ENCODE measurements at regions not wholly inside any gene's neighbourhood (a gene's known extent, or its start where the extent isn't known, plus 50 kb on each side); places are given as distances from the start of the nearest gene placed in this dataset.

GRCh38 chr1:5516756-5517155, 475.5 kb downstream of the NPHP4 start (continued):
- TF ChIP-seq, protein P1, sequence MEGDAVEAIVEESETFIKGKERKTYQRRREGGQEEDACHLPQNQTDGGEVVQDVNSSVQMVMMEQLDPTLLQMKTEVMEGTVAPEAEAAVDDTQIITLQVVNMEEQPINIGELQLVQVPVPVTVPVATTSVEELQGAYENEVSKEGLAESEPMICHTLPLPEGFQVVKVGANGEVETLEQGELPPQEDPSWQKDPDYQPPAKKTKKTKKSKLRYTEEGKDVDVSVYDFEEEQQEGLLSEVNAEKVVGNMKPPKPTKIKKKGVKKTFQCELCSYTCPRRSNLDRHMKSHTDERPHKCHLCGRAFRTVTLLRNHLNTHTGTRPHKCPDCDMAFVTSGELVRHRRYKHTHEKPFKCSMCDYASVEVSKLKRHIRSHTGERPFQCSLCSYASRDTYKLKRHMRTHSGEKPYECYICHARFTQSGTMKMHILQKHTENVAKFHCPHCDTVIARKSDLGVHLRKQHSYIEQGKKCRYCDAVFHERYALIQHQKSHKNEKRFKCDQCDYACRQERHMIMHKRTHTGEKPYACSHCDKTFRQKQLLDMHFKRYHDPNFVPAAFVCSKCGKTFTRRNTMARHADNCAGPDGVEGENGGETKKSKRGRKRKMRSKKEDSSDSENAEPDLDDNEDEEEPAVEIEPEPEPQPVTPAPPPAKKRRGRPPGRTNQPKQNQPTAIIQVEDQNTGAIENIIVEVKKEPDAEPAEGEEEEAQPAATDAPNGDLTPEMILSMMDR (conservative IDR thresholded peaks at IDR 0.05; ENCODE audit: low read depth in 2 of 2) = no peak

DNA sequence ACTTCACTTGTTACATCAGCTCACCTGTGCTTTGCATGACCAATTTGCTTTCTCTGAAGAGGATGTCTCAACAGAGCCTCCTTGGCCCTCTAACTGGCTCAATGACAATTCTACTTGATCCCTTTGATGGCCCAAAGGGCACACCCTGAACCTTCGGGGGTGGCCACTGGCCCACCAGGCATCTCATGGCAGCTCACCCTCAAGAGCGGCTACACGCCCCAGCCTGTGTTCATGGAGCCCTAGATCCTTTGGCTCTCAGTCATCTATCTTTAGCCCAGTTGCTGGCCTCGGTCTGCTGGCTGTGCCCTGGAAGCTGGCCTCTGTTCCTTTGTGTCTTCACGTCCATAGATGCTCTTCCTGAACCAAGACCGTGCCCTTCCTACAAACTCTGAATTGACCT, 476.7 kb downstream of the NPHP4 start:
- Mint-ChIP-seq H3K27me3 (ENCODE audit: insufficient read depth, low read depth, poor library complexity) (peaks cover 12% of the 10 kb centered on the region), H3K4me1 (peaks cover 6% of the 10 kb centered on the region; the same call in 2 of the 3 replicates), H3K9me3 (peaks cover 9% of the 10 kb centered on the region; the same call in 1 of the 3 replicates), H3K36me3 (ENCODE audit: low read depth) (no peaks in the 10 kb centered on the region), H3K27ac (no peak overlapping the region), H3K4me3 (no peak overlapping the region)
- H3K4me2 ChIP-seq = no peak overlapping the region
- no peak overlapping the region for H3K27ac ChIP-seq (ENCODE audit: low read depth)
- no peaks in the 10 kb centered on the region for H4K20me1 ChIP-seq (replicated peaks; ENCODE audit: insufficient read depth)
- no peak overlapping the region for H2AFZ ChIP-seq
- H3K9me2 ChIP-seq (ENCODE audit: insufficient read depth) = no peaks in the 10 kb centered on the region
- no peaks in the 10 kb centered on the region for H3K27me3 ChIP-seq (ENCODE audit: insufficient read depth)
- no peaks in the 10 kb centered on the region for H3F3A ChIP-seq (replicated peaks; ENCODE audit: low read depth)
- ATAC-seq = no peak
- H3K4me3 ChIP-seq = no peak overlapping the region
- no peaks in the 10 kb centered on the region; the same call in 1 of the 2 replicates for H3K36me3 ChIP-seq (ENCODE audit: insufficient read depth)
- H3K4me1 ChIP-seq (ENCODE audit: insufficient read depth) = no peaks in the 10 kb centered on the region
- H3K79me2 ChIP-seq (replicated peaks; ENCODE audit: insufficient read depth) = no peaks in the 10 kb centered on the region
- DNase-seq (ENCODE audit: low spot score) = no peak
- TF ChIP-seq CREB1 (CRISPR knock-in tag; IDR thresholded peaks at IDR 0.05; ENCODE audit: low read depth) (no peak), JUNB (IDR thresholded peaks at IDR 0.05; ENCODE audit: unreplicated experiment) (no peak), REST (IDR thresholded peaks at IDR 0.05; ENCODE audit: unreplicated experiment) (no peak), NANOG (IDR thresholded peaks at IDR 0.05; ENCODE audit: borderline replicate concordance) (no peak), EZH2 (IDR thresholded peaks at IDR 0.05; ENCODE audit: low read depth, unreplicated experiment) (no peak), EZH2phosphoT487 (IDR thresholded peaks at IDR 0.05; ENCODE audit: unreplicated experiment) (no peak), ZNF462 (CRISPR knock-in tag; IDR thresholded peaks at IDR 0.05) (no peak), ZNF331 (CRISPR knock-in tag; IDR thresholded peaks at IDR 0.05; ENCODE audit: low read depth) (no peak)
- TF ChIP-seq, protein P1 (conservative IDR thresholded peaks at IDR 0.05; ENCODE audit: low read depth in 2 of 2) = no peak
- TF ChIP-seq, protein P2, sequence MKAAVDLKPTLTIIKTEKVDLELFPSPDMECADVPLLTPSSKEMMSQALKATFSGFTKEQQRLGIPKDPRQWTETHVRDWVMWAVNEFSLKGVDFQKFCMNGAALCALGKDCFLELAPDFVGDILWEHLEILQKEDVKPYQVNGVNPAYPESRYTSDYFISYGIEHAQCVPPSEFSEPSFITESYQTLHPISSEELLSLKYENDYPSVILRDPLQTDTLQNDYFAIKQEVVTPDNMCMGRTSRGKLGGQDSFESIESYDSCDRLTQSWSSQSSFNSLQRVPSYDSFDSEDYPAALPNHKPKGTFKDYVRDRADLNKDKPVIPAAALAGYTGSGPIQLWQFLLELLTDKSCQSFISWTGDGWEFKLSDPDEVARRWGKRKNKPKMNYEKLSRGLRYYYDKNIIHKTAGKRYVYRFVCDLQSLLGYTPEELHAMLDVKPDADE (IDR thresholded peaks at IDR 0.05) = no peak
